MV-4-11 (cell line): ENCODE measurements at regions not wholly inside any gene's neighbourhood (a gene's known extent, or its start where the extent isn't known, plus 50 kb on each side); places are given as distances from the start of the nearest gene placed in this dataset.
"Not testable (repeated sequence)": the region's sequence is repeated elsewhere in the genome, so short reads cannot be mapped to it uniquely, and the experiment has no call there.

Experiments
- DNase-seq: peaks from one replicate; lab custom pipeline; 2025; lab: John Stamatoyannopoulos, UW

DNA sequence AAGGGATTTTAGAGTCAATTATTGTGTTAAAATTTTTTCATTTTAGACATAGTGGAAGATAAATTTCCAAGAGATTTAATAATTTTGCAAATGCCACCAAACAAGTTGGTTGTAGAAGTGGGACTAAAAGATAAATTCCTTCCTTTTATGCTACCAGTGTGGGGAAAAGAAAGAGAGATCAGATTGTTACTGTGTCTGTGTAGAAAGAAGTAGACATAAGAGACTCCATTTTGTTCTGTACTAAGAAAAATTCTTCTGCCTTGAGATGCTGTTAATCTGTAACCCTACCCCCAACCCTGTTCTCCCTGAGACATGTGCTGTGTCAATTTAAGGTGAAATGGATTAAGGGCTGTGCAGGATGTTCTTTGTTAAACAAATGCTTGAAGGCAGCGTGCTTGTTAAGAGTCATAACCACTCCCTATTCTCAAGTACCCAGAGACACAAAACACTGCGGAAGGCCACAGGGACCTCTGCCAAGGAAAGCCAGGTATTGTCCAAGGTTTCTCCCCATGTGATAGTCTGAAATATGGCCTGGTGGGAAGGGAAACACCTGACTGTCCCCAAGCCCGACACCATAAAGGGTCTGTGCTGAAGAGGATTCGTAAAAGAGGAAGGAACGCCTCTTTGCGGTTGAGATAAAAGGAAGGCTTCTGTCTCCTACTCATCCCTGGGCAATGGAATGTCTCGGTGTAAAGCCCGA is 117.0 kb downstream of the CEP44 start:
- not testable (repeated sequence) for DNase-seq

DNA sequence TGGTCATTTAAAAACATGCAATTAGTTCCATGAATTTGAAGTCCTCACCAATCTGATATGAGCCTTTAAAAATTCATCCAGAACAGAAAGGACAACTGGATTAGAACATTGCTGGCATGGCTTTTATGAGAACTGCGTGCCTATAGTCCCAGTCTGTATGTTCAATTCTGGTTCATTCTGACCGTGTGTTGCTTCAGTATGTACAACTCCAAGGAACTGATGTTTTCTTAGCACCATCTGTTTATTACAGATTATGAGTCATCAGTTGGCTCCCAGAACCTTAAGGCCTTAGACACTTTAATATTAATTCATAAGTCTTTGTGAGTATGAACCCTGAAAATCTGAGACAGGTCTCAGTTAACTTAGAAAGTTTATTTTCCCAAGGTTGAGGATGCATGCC is 115.0 kb downstream of the CEP44 start:
- DNase-seq, result no peak

DNA sequence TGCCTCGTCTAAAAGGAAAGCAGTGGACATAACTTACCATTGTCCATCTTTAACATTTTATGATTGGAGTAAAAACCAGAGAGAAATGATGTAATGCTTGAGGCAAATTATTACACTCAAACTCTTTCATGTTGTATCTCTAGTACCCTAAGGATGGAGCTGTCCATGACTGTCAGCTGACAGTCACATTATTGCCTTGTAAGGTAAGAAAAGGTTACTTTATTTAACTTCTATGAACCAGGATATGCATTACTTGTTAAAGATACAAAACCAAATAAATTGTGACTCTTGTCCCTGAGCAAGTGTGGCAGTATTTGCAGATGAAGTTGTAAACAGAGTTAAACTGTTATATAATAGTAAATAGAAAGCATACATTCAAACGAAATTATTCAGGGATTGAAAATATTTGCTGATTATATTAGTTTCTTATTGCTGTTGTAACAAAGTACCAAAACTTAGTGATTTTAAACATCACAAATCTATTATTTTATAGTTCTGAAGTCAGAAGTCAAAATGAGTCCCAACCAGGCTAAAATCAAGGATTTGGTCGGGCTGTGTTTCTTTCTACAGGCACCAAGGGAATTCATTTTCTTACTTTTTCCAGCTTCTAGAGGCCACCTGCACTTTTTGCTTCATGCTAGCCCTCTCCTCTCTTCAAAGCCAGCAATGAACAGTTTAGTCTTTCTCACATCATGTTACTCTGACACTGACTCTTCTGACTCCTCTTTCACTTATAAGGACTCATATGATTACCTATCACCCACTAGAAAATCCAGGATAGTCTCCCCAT is 113.8 kb downstream of the CEP44 start:
- no peak for DNase-seq

DNA sequence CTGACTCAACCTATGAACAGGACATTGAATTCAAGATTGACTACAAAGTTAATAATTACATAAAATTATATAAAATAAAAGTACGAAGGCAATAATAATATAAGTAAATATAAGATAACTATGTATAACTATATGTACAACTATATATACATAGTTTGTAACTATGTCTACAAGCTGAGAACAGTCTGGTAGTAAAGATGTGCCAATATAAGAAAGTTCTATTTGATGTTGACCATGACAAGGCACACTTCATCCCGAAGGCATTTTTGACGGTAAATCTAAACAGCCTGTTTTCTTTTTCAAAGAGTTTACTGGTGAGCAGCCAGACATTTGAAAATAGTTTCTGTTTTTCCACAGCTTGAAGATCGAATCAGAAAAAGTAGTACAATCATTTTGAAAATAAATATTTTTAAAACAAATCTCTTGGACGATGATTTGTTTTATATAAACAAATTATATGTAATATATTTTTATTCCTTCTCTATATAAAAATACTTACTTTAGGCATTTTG is 112.9 kb downstream of the CEP44 start:
- no peak for DNase-seq

DNA sequence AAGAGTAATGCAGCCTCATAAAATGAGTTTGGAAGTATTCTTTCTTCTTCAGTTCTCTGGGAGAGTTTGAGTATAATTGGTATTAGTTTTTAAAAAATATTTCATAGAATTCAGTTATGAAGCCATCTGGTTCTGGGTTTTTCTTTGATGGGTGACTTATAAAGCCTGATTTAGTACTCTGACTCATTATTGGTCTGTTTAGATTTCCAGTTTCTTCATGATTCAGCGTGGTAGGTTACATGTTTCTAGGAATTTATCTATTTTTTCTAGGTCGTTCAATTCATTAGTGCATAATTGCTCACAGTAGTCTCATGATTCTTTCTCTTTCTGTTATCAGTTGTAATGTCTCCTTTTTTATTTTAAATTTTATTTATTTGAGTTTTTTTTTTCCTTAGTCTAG is 111.2 kb downstream of the CEP44 start:
- DNase-seq, result no peak

DNA sequence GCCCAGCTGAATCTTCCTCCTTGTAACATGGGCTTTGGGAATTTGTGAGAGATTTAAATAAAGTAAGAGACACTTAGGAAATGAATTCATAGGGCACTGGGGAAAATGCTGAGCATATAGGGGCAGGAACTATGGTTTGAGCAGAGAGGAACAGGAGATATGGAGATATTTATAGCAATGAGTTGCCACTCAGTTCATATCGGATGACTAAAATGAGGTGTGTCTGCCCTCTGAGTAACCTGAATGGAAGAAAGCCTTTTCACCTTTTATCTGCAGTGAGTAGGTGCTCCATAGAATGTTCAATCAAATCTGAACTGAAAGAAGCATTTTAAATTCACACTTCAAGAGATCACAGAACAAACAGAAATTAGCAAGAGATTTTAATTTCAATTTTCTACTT is 105.7 kb downstream of the CEP44 start:
- no peak for DNase-seq

DNA sequence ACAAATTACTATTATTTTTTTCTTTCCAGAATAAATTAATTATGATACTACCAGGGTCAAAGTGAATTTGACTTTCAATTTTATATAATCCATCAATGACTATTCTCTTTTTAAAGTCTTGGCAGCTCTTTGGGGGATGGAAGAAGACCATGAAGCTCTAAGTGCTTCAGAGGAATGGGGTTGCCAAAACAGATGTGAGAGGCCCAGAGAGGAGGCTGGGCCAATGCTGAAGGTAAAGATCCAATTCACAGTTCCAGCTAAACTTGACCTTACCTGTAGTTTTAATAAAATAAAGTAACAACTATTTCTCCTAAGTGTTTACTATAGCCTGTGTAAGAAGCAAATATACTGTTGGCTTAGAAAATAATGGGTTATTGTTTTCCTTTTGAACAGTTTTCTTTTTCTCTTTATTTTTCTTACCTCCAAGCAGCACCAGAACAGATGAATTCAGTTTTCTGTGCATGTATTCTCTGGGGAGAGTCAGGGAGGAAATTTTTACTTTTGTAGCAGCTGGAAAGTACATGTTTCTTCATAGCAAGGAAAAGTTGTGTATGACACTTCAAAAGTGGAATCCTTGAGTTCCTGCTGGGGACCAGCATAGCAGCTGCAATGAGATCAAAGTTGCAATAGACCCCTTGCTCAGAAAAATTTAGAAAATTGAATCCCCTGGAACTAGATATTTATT is 104.9 kb downstream of the CEP44 start:
- no peak for DNase-seq

DNA sequence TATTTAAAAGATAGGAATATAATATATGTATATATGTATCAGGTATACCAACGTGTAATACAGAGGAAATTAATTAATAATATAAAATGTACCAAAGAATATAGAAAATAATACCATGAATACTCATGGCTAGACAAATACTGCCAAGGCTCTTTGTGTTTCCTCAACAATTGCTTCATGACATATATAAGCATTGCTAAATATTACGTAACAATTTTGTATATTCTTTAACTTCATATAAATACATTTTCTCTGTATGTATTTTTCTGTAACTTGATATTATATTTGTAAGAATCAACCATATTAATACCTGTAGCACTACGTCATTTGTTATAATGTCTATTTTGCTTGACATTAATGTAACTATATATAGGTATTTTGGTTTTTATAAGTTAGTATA is 104.0 kb downstream of the CEP44 start:
- DNase-seq, result no peak

DNA sequence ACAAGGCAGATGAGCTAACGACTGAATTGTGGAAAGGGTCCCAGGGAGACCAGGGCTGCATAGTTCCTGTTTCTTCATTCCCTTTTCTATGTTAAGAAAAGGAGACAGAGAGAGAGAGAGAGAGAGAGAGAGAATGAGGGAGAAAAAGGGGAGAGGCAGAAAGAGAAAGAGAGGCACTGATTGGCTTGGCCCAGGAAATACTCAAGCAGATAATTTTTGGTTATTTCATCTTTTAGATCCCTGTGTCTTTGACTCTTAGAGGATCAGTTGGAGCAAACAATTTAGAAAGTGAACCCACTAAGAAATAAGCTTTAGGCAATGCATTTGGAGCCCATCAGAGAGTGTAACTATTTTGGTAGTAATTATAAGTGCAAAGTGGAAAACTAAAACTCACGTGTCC is 103.4 kb downstream of the CEP44 start:
- no peak for DNase-seq

DNA sequence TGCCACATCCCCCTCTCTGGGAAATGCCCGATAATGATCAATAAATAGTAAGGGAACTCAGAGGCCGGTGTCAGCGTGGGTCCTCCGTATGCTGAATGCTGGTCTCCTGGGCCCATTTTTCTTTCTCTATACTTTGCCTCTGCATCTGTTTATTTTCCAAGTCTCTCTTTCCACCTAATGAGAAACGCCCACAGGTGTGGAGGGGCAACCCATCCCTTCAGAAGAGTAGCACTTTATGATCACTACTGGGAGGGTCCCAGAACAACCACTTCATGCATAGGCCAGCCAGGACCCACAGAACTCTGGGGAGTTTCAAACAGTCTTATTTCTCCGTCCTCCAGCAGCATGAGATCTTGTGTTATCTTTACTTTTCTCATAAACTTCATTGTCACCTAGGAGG is 100.1 kb downstream of the CEP44 start:
- DNase-seq, result no peak

DNA sequence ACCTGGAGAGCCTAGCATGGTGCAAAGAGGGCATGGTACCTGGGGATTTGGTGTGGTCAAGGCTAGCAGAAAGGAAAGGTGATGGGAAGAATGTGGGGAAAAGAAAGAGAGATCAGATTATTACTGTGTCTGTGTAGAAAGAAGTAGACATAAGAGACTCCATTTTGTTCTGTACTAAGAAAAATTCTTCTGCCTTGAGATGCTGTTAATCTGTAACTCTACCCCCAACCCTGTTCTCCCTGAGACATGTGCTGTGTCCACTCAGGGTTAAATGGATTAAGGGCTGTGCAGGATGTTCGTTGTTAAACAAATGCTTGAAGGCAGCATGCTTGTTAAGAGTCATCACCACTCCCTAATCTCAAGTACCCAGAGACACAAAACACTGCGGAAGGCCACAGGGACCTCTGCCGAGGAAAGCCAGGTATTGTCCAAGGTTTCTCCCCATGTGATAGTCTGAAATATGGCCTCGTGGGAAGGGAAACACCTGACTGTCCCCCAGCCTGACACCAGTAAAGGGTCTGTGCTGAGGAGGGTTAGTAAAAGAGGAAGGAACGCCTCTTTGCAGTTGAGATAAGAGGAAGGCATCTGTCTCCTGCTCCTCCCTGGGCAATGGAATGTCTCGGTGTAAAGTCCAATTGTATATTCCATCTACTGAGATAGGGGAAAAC is 99.4 kb downstream of the CEP44 start:
- DNase-seq, result not testable (repeated sequence)
